HG03159 (cell line): ENCODE measurements at regions not wholly inside any gene's neighbourhood (a gene's known extent, or its start where the extent isn't known, plus 50 kb on each side); places are given as distances from the start of the nearest gene placed in this dataset.
"Not testable (repeated sequence)": the region's sequence is repeated elsewhere in the genome, so short reads cannot be mapped to it uniquely, and the experiment has no call there.

ENCODE experiments used
- ATAC-seq: cut with Tn5 transposase; IDR thresholded peaks from one replicate; pipeline ENCODE4 v1.9.1; 2021; ENCODE audit warnings: mild to moderate bottlenecking, moderate library complexity; ENCODE audit not compliant: unreplicated experiment

DNA sequence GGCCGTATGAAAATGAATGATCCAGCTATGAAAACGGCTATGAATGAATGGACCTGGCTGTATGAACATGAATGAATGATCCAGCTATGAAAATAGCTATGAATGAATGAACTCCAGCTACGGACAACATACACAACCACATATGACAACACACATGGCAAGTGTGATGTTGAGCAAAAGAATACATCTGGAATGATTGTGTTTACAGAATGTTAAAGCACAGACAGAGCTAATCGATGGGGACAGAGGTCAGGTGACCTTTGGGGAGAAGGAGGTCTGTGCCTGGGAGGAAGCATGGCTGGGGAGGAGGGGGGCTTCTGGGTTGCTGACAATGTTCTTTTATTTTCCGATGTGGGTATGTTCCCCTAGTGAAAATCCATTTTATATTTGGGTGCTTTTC is 174.0 kb upstream of the WSCD1 start:
- ATAC-seq, result no peak

DNA sequence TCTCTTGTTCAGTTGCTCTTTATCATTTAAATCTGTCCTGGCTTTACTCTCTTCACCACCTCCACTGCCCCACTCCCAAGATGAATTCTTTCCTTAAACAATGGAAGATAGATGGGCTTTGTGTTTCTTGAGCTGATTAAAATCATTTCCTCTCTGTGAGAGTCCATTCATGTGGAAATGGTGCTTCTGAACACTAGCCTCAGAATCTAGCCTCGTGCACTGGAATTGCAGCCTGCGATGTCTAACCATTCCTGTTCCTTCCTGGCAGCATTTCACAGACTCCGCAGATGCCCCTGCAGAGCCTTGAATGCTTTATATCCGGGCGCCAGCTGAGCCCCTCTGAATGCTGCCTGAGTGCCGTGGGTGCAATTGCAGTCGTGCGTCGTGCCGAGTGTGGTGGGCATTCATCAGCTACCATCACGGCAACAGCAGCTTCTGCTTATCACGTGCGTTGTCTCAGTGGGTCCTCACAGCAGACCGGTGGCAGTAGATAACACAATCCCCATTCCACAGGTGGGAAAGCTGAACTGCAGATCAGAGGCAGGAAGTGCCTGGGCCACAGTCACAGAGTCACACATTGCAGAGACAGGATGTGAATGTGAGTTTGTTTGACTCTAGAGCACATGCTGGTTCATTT is 172.8 kb upstream of the WSCD1 start:
- ATAC-seq, result no peak

DNA sequence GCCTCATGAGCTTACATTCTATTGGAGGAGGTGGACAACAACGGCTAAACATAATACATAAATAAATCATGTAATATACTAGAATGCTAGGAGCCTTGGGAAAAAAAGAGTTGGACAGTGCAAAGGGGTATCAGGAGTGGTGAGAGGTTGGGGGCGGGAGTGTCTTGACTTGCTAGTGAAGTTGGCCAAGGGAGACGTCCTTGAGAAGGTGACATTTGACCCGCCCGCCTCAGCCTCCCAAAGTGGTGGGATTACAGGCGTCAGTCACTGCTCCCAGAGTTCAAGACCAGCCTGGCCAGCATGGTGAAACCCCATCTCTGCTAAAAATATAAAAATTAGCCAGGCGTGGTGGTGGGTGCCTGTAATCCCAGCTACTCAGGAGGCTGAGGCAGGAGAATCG is 172.2 kb upstream of the WSCD1 start:
- ATAC-seq, result not testable (repeated sequence)

DNA sequence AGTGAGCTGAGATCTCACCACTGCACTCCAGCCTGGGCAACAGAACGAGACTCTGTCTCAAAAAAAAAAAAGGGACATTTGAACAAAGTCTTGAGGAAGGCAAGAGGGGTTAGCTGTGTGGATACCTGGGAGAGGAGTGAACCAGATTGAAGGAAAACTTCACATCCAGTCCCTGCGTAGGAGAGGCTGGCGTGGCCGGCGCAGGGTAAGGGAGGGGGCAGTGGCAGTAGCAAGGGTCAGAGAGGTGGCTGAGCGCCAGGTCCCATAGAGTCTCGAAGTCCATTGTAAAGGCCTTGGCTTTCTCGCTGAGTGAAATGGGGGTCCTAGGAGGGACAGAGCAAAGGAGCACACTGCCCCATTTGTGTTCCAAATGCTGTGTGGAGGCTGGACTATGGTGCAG is 171.8 kb upstream of the WSCD1 start:
- no peak for ATAC-seq

DNA sequence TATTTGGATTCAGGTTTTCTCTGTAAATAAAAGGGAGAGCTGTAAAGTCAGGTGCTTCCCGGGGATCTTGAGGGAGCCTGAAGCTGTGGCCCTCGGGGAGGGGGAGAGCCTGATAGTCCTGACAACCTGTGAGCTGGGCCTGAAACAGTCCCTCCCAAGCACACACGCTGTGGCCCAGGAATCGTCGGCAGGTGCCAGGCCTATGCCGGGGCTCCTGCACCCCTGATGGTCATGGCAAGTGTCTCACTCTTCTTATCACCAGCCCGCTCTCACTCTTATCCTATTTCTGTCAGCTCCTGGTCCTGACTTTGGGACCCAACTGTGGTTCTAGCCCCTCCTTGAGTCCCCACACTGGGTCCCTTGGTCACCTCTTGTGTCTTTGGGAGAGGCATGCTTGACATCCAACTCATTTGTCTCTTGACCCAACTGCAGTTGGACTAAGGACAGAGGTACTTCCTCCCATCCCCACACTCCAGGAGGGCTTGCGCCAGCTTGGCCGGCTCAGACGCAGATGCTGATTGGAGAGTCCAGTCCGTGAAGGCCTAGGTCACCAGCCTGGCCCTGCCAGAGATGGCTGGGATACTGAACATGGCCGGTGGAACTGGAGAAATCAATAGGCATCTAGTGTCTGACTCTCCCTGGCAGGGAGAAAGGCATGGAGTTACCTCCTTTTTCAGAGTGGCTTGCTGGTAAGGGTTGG is 170.5 kb upstream of the WSCD1 start:
- no peak for ATAC-seq

DNA sequence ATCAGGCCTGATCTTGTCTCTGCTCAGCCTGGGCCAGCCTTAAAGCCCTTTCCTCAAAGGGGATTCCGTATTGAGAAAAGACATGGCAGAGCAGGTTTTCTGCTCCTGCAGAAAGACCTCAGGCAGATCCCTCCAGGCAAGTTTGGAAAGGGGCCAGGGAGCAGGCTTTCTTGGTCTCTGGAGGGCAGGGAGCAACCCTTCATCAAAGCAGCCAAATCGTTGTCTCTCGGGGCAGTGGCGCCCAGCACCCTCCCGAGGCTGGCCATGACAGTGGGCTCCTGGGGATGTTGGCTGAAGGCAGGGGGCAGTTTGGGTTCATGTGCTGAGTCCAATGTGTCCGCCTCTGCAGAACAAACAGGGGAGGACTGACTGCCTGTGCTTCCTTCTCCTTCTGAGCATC is 168.4 kb upstream of the WSCD1 start:
- ATAC-seq, result no peak

DNA sequence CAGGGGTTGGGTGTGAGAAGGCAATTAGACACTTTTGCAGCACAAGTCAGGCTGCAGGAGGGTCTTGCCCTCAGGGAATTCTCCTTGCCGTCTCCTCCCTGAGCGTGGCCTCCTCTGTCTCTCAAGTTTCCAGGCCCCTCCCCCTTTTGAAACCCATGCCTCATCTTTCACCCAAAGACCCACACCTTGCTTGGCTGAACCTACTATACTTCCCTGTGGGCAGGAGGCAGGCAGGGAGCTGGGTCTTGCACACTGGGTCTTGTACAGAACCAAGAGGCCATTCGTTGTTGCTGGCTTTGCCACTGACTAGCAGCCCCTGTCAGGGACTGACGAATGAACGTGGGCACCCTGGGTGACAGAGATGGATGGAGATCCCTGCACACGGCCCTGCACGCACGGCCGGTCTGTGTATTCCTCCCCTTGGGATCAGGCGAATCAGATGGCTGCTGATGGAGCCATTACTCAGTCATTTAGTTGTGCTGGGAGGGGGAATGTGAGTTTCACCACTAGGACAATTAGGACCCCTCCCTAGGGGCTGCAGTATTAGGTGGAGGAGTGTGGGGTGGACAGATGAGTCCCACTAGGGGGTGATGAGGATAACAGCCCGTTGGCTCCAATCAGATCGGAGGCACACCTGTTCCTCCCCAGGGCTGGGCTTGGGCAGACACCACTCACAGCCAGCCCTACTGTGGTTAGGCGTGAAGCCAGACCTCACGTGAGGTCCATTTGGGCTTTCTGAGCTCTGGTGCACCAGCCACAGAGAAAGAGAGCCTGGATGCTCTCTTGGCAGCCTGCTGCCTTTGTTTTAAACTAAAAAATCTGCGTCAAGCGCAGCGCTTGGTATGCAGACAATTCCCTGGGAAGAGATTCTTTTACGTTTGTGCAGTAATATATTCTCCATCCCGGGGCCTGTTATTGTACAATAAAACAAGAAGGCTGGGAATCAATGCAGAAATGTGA is 167.7 kb upstream of the WSCD1 start:
- no peak for ATAC-seq

DNA sequence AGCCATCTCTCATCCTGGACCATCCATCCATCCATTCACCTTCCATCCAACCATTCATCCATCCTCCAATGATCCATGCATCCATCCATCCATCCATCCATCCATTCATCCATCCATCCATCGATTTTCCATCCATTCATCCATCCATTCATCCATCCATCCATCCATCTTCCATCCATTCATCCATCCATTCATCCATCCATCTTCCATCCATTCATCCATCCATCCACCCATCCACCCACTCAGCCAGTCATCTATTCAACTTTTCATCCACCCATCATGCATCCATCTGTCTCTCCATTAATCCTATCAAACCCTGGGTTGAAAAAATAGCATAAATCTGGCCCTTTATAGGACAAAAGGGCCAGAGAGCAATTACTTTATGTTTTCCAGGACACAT is 158.3 kb upstream of the WSCD1 start:
- no peak for ATAC-seq

DNA sequence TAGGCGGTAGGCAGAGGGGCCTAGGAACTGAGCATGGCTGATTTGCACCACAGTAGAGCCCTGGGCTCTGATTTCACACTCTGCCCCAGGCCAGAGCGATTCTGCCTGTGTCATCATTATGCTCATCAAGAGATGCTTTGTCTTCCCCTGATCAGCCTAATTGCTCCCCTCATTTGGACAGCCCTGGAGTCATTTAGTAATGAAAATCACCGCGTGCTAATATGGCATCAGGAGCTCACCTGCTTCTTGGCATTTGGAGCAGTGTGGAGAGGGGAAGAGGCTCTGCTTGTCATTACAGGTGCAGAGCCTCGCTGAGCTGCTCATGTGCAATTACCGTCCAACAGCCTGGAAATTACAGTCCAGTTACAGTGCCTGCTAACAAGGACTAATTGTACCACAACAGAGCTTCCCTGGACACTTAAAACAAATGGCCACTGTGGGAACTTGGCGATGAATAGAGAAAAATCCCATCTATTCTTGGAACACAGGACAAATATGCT is 157.1 kb upstream of the WSCD1 start:
- ATAC-seq, result no peak

DNA sequence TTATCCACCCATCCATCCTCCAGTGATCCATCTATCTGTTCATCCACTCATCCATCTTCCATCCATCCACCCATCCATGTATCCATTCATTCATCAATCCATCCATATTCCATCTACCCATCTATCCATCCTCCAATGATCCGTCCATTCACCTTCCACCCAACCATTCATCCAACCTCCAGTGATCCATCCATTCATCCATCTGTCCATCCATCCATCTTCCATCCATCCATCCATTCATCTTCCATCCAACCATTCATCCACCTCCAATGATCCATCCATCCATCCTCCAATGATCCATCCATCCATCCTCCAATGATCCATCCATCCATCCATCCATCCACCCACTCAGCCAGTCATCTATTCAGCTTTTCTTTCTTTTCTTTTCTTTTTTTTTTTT is 156.5 kb upstream of the WSCD1 start:
- no peak for ATAC-seq

DNA sequence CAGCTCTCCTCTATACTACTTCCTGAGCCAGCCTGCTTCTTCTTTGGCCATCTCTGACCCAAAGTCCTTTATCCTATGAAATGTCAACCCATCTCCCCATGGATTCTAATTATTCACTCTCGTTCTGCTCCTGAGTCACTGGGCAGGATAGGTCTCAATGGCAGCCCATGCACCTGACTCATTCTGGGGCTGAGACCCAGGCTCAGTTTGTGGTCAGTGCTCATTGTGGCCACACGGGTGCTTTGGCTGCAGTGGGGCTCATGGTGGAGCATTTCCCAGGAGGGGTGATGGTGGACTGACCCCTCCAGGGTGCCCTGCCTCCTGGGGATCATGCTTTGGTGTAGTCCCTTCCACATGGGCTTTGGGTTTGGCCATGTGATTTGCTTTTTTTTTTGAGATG is 154.8 kb upstream of the WSCD1 start:
- ATAC-seq, result no peak

DNA sequence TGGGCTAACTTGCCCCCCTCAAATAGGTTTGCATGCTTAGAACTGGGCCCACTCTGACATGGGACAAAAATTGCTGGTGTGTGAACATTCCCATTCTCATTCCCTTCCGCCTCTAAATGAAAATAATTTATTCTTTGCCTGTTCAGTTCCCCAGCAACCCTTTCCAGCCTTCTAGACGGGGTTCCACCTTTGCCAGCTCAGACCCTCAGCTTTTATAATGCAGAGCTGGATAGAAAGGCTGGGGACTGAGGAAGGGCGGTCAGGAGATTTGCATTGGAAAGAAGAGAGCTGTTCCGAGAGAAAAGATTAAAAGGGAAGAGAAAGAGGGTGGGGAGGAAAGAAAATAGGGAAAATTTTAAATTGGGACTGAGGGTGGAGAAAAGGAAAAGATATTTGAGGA is 151.1 kb upstream of the WSCD1 start:
- ATAC-seq, result no peak

DNA sequence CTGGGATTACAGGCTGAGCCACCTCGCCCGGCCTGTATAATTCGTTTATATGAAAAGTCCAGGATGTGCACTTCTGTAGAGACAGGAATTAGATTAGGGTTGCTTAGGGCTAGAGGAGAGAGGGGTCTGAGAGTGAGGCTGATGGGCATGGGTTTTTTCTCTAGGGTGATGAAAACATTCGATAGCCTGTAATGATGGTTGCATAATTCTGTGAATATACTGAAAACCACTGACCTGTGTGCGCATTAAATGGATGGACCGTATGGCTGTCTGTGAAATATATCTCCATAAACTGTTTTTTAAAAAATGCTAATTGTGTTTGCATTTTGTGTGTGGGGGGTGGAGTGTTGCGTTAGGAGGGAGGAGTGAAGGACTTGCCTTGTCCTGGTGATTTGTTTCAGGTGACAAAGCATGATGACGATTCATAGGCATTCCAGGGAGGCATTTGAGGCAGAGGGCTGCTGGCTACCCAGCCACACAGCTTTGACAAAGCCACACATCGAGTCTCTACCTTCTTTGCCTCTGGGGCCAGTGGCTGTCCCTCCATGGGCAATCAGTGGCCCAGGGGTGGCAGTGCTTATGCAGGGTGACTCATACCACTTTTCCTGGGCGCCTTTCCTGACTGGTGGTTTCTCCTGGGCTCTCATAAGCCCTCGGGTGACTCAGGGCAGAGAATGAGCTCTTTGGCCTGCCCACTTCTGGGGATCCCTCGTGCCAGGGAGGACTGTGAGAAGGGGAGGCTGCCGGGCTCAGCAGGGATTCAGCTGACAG is 148.5 kb upstream of the WSCD1 start:
- ATAC-seq, result no peak

DNA sequence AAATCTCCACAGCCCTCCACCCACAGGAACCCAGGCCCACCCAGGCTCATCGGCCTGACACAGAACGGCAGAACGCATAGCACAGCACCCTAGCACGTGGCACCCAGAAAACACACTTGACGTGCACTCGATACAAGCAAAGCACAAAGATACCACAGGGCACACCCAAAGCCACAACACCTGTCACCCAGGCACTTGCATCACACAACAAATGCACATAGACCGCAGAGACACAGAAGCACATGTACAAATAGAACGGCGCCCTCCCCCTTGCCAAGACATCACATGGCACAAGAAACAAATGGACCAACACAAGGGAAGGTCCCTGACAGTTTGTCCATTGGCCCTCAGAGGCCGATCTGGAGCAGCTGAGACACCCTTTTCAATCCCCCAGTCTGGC is 147.7 kb upstream of the WSCD1 start:
- no peak for ATAC-seq

DNA sequence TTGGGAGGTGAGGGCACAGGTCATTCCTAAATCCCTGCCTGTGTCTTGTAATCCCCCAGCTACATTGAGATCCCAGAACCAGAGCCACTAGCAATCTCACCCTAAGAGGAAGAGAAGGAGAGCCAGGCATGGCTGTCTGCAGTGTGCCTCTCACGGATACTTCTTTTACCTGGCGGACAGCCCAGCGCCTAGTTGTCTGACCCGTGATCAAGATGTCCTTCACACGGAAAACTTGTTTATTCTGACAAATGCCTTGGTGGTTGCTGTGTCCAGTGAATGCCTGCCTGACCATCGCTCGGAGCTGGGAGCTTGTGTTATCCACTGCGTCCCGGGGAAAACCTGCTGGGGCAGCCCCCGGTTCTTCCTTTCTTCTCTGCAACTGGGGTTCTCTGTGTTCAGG is 140.5 kb upstream of the WSCD1 start:
- no peak for ATAC-seq

DNA sequence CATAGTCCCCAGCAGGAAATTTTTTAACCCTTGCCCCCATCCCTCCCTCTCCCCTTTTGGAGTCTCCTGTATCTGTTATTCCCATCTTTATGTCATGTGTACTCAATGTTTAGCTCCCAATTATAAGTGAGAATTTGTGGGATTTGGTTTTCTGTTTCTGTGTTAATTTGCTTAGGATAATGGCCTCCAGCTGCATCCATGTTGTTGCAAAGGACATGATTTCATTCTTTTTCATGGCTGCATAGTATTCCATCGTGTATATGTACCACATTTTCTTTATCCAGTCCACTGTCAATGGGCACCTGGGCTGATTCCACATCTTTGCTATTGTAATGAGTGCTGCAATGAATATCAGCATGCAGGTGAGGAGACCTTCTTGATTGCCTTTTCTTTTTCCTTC is 139.6 kb upstream of the WSCD1 start:
- not testable (repeated sequence) for ATAC-seq

DNA sequence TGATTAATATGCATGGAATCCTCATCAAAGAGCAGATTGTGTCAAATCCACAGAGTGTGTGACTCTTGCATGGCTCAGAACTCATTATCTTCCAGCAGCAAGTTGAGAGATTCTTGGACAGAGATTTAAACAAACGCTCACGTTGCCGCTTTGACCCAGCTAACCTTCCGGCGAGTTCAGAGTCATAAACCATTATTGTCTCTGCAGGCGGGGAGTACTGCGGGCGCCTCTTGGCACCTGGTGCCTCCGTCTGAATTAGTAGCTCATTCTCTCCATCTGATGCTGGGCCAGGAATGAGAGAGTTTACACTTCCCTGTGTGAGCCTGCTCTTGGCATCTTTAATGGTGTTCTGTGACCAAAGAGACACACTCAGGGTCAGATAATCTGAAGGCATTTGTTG is 138.6 kb upstream of the WSCD1 start:
- no peak for ATAC-seq

DNA sequence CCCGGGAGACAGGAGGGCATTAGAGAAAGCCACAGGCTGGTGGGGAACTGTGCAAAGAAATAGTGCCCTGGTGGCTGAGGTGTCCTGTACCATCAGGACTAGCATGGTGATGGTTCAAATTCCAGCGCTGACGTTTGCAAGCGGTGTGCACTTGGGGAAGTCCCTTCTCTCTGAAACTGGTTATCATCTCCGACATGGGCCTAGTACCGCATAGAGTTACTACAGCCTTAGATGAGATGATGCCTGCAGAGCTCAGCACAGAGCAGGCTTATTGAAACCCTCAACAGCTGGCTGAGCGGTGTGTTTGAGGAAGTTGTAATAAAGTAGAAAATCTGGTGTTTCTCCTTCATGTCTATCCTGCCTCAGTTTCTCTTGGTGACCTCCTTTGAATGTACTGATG is 136.7 kb upstream of the WSCD1 start:
- ATAC-seq, result no peak

DNA sequence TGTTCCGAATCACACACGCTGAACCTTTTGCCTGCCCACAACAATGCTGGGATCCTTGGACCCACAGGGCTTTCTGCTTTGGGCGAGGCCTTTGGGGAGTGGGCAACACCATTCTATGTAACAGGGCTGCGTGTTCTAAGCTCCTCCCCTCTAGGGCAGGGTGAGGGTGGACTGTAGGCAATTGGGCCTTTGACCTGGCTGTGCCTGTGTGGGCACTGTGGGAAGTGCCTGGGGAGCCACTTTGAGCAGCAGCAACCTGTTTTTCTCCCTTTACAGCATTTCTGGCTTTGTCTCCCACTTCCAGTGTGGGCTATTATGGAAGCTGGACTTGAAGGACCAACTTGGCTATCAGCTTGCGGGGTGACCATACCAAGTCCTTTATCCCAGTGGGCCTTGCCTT is 128.9 kb upstream of the WSCD1 start:
- no peak for ATAC-seq

DNA sequence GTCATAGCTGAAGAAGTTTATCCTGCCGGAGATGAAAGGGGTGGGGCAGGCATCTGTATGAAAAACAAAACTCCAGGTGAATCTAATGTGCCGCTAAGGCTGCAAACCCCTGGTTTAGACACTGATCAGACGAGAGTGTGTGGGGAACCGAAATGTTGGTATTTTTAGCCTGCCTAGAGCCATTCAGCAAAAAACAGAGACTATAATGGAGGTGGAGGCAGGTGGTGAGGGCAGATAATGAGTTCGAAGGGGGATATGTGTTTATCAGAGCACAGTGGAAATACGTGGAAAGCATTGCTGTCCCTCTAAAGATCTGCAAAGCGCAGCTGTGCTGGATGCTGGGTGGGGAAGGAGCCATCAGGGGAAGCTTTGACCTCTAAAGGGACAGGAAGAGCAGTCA is 127.5 kb upstream of the WSCD1 start:
- ATAC-seq, result no peak

DNA sequence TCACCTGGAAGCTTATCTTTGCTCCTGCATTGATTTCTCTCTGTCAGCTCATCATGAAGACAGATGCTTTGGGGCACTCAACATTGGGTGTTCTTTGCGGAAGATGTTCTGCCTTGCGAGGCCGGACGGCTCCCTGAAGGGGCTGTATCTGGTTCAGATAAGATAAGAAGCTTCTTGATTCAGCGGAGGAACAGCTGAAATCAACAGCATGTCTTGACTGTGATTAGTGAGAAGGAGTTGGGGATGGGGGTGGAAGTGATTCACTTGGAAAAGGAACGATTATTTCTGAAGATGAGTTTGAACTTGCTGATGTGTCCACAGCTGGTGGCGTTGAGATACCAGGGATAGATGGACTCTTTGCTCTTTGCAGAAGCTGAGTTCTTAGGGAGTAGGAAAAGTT is 126.9 kb upstream of the WSCD1 start:
- no peak for ATAC-seq
